CD4-positive, CD25-positive, alpha-beta regulatory T cell (primary cell): ENCODE measurements at regions not wholly inside any gene's neighbourhood (a gene's known extent, or its start where the extent isn't known, plus 50 kb on each side); places are given as distances from the start of the nearest gene placed in this dataset.

ENCODE experiments used
- ATAC-seq, 2 donors: fragments of 150-1000 bp; cut with Tn5 transposase; one replicate each; pipeline ENCODE4 v1.10.0; 2021; ENCODE audit warnings: low read depth in 2 of 2, moderate number of reproducible peaks in 2 of 2, moderate library complexity in 1 of 2
- DNase-seq, 3 donors: peaks; one replicate each; pipeline versions ENCODE4 v3.0.0 to v3.0.0-alpha.2; 2012 to 2022; ENCODE audit warnings: mixed read lengths in 1 of 3
- H3K27ac ChIP-seq: one replicate; pipeline ENCODE4 v1.7.0; 2013; ENCODE audit warnings: mild to moderate bottlenecking, low read length; ENCODE audit not compliant: insufficient read depth, poor library complexity, severe bottlenecking
- H3K27me3 ChIP-seq: one replicate; pipeline ENCODE4 v1.7.0; 2013; ENCODE audit warnings: low read length; ENCODE audit not compliant: control insufficient read depth, insufficient read depth
- H3K36me3 ChIP-seq: one replicate; pipeline ENCODE4 v1.7.0; 2013; ENCODE audit warnings: mild to moderate bottlenecking, low read length, moderate library complexity; ENCODE audit not compliant: control insufficient read depth, insufficient read depth
- H3K4me1 ChIP-seq: 2 replicates; pipeline ENCODE4 v1.7.0; 2013; ENCODE audit warnings: mild to moderate bottlenecking, low read length; ENCODE audit not compliant: insufficient read depth, control insufficient read depth, poor library complexity, severe bottlenecking
- H3K4me3 ChIP-seq: one replicate; pipeline ENCODE4 v1.7.0; 2013; ENCODE audit warnings: low read depth, mild to moderate bottlenecking, low read length, moderate library complexity
- H3K9me3 ChIP-seq, 2 experiments: 1 replicate in 1 of 2; 2 replicates in 1 of 2; pipeline ENCODE4 v1.7.0; 2013; ENCODE audit warnings: low read length in 2 of 2, mild to moderate bottlenecking in 1 of 2, moderate library complexity in 1 of 2; ENCODE audit not compliant: control insufficient read depth in 2 of 2
- H3K27ac Mint-ChIP-seq, 3 donors: one replicate each; pipeline ENCODE4 v1.8.0; 2020 to 2022; ENCODE audit warnings: mild to moderate bottlenecking in 3 of 3, mixed read lengths in 3 of 3, moderate library complexity in 2 of 3
- H3K27me3 Mint-ChIP-seq: one replicate; pipeline ENCODE4 v1.8.0; 2022; ENCODE audit warnings: mild to moderate bottlenecking, mixed read lengths
- H3K36me3 Mint-ChIP-seq: one replicate; pipeline ENCODE4 v1.8.0; 2020; ENCODE audit warnings: mixed read lengths
- H3K4me1 Mint-ChIP-seq, 4 donors: one replicate each; pipeline ENCODE4 v1.8.0; 2020 to 2022; ENCODE audit warnings: mixed read lengths in 4 of 4, mild to moderate bottlenecking in 1 of 4
- H3K4me3 Mint-ChIP-seq, 4 donors: one replicate each; pipeline ENCODE4 v1.8.0; 2020 to 2022; ENCODE audit warnings: mild to moderate bottlenecking in 4 of 4, mixed read lengths in 4 of 4, moderate library complexity in 3 of 4
- H3K9me3 Mint-ChIP-seq, 7 donors: one replicate each; pipeline ENCODE4 v1.8.0; 2020 to 2022; ENCODE audit warnings: mixed read lengths in 7 of 7, mild to moderate bottlenecking in 3 of 7, moderate library complexity in 2 of 7

DNA sequence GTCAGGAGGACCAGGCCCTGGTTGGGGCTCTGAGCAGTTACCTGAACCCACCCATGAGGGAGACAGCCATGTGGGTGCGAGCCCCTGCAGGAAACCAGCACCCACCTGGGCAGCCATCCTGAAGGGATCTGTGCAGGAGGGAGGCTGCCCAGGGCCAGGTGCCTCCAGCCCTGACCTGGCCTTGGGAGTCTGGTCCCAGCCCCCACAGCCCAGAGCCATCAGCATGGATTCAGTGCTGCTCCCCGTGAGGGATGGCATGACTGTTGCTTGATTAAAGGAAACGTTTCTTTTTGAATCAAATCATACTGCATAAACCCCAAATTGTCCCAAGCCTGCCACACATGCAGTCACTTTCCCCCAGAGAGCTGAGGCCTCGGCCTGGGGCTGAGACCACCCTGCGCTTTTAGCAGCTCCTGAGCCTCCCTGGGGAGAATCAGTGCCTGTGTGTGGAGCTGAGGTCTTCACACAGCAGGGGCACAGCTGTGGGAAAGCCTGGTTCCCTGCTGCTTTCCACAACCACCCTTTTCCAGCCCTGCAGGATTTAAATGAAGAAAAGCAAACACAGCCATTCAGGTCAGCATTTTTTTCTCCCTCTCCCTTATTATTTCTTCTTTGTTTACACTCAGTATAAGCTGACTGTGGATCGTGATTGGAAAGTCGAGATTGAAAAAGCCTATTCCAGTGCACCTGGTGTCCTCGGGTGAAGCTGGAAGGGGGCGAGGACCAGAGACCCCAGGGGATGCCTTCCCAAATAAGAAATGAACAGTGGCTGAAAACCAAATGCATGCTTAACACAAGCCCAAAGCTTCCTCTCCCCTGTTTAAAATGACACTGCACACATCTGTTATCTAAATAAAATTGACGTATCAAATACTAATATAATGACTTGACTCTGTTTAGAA is 283.9 kb downstream of the SMOC2 start:
- Histone ChIP-seq H3K4me3 (no peak overlapping the region), H3K9me3 (no peaks in the 10 kb centered on the region), H3K4me1 (no peaks in the 10 kb centered on the region), H3K36me3 (no peaks in the 10 kb centered on the region), H3K27ac (no peak overlapping the region), H3K27me3 (no peaks in the 10 kb centered on the region)
- Mint-ChIP-seq H3K4me1 (no peaks in the 10 kb centered on the region), H3K4me3 (no peak overlapping the region), H3K27ac (no peak overlapping the region), H3K27me3 (no peaks in the 10 kb centered on the region), H3K9me3 (peaks cover 0 to 4% (median 2%) of the 10 kb centered on the region in 7 donors), H3K36me3 (no peaks in the 10 kb centered on the region)
- no peak for ATAC-seq
- no peak for DNase-seq

- no peaks in the 10 kb centered on the region for H3K36me3 Mint-ChIP-seq
- H3K27ac ChIP-seq: no peak overlapping the region
- no peaks in the 10 kb centered on the region for H3K4me1 ChIP-seq
- no peak for ATAC-seq
- no peak for DNase-seq
- no peaks in the 10 kb centered on the region for H3K4me1 Mint-ChIP-seq
- H3K9me3 ChIP-seq: no peaks in the 10 kb centered on the region
- H3K4me3 Mint-ChIP-seq: no peak overlapping the region
- peaks cover 0 to 4% (median 2%) of the 10 kb centered on the region in 7 donors for H3K9me3 Mint-ChIP-seq
- no peaks in the 10 kb centered on the region for H3K27me3 Mint-ChIP-seq
- H3K27me3 ChIP-seq: no peaks in the 10 kb centered on the region
- H3K4me3 ChIP-seq: no peak overlapping the region
- no peaks in the 10 kb centered on the region for H3K36me3 ChIP-seq
- no peak overlapping the region for H3K27ac Mint-ChIP-seq
Measured at GRCh38 chr6:168724033-168724432, 283.0 kb downstream of the SMOC2 start.

- H3K27me3 Mint-ChIP-seq: no peaks in the 10 kb centered on the region
- H3K4me1 Mint-ChIP-seq: no peaks in the 10 kb centered on the region
- H3K4me3 Mint-ChIP-seq: no peak overlapping the region
- no peak overlapping the region for H3K4me3 ChIP-seq
- H3K27ac Mint-ChIP-seq: no peak overlapping the region
- no peak for DNase-seq
- H3K36me3 Mint-ChIP-seq: no peaks in the 10 kb centered on the region
- peaks cover 0 to 4% (median 2%) of the 10 kb centered on the region in 7 donors for H3K9me3 Mint-ChIP-seq
- H3K4me1 ChIP-seq: no peaks in the 10 kb centered on the region
- no peaks in the 10 kb centered on the region for H3K36me3 ChIP-seq
- no peaks in the 10 kb centered on the region for H3K9me3 ChIP-seq
- no peaks in the 10 kb centered on the region for H3K27me3 ChIP-seq
- no peak for ATAC-seq
- no peak overlapping the region for H3K27ac ChIP-seq
Measured at GRCh38 chr6:168722397-168722796, 281.4 kb downstream of the SMOC2 start.

DNA sequence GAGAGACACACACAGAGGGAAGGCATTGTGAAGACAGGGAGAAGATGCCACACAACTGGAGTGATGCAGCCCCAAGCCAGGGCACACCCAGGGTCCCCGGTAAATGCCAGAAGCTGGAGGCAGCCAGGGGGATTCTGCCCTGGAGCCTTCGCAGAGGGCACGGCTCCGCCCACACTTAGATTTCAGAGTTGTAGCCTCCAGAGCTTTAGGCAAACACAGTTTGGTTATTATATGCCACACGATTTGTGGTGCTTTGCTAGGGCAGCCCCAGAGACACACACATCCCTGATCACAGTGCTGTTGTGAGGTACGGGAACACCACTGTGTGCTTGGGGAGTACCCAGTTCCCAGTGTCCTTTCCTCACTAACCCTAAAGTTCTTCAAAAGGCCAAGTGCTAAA is 280.6 kb downstream of the SMOC2 start:
- no peaks in the 10 kb centered on the region for H3K4me1 Mint-ChIP-seq
- Histone ChIP-seq H3K27ac (no peak overlapping the region), H3K36me3 (no peaks in the 10 kb centered on the region), H3K4me1 (no peaks in the 10 kb centered on the region), H3K9me3 (no peaks in the 10 kb centered on the region), H3K27me3 (no peaks in the 10 kb centered on the region), H3K4me3 (no peak overlapping the region)
- no peaks in the 10 kb centered on the region for H3K27me3 Mint-ChIP-seq
- H3K9me3 Mint-ChIP-seq: peaks cover 0 to 4% (median 2%) of the 10 kb centered on the region in 7 donors
- no peak overlapping the region for H3K27ac Mint-ChIP-seq
- DNase-seq (no peak), ATAC-seq (no peak)
- H3K4me3 Mint-ChIP-seq: no peak overlapping the region
- H3K36me3 Mint-ChIP-seq: no peaks in the 10 kb centered on the region

DNA sequence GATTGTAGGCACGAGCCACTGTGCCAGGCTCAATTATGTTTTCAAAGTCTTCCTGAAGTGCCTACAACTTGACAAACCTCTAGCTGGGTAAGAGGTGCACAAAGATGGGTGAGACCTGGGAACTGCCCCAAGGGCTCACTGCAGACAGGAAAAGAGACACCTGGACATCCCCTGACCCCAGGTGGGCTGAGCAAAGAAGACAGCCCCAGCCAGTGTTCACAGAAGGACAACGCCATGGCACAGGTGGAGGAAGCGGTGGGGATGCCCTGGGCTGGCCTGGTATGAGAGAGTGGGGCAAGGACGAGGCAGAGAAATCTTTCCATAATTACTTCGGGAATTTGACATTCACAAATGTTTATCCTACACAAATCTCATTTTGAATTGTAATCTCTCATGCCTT is 278.9 kb downstream of the SMOC2 start:
- H3K4me1 ChIP-seq: no peaks in the 10 kb centered on the region
- ATAC-seq (no peak), DNase-seq (no peak)
- H3K4me3 Mint-ChIP-seq: no peak overlapping the region
- H3K27ac Mint-ChIP-seq: no peak overlapping the region
- H3K9me3 ChIP-seq: no peaks in the 10 kb centered on the region
- H3K27me3 Mint-ChIP-seq: no peaks in the 10 kb centered on the region
- no peaks in the 10 kb centered on the region for H3K36me3 Mint-ChIP-seq
- no peaks in the 10 kb centered on the region for H3K36me3 ChIP-seq
- peaks cover 0 to 4% (median 2%) of the 10 kb centered on the region in 7 donors for H3K9me3 Mint-ChIP-seq
- no peak overlapping the region for H3K27ac ChIP-seq
- no peaks in the 10 kb centered on the region for H3K27me3 ChIP-seq
- no peaks in the 10 kb centered on the region for H3K4me1 Mint-ChIP-seq
- H3K4me3 ChIP-seq: no peak overlapping the region

DNA sequence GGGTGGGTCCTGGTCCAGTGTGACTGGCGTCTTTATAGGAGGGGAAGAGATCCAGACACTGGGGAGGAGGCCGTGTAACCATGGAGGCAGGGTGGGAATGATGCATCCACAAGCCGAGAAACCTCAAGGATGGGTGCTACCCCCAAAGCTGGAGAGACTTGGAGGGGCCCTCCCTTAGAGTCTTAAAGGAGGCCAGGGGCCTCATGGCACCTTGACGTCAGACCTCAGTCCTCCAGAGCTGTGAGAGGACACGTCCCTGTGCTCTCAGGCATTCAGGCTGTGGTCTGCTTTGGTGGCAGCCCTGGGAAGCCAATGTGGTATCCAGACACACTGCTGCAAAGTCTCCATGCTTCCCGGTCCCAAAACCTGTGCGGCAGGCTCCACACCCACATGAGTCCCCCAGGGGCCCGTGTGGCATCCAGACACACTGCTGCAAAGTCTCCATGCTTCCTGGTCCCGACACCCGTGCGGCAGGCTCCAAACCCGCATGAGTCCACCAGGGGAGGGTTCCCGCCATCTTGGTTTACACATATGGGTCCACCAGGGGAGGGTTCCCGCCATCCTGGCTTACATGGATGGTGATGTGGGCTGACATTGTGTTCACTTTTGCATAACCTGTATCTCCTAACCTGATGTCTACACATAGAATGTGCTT is 278.0 kb downstream of the SMOC2 start:
- Histone ChIP-seq H3K27ac (no peak overlapping the region), H3K9me3 (no peaks in the 10 kb centered on the region), H3K4me3 (no peak overlapping the region), H3K36me3 (no peaks in the 10 kb centered on the region), H3K4me1 (no peaks in the 10 kb centered on the region), H3K27me3 (no peaks in the 10 kb centered on the region)
- ATAC-seq: no peak
- Mint-ChIP-seq H3K4me3 (no peak overlapping the region), H3K27me3 (no peaks in the 10 kb centered on the region), H3K9me3 (peaks cover 0 to 4% (median 2%) of the 10 kb centered on the region in 7 donors), H3K27ac (no peak overlapping the region), H3K4me1 (no peaks in the 10 kb centered on the region), H3K36me3 (no peaks in the 10 kb centered on the region)
- no peak for DNase-seq
